Suprapubic skin (tissue), 4 donors: ENCODE measurements at regions not wholly inside any gene's neighbourhood (a gene's known extent, or its start where the extent isn't known, plus 50 kb on each side); places are given as distances from the start of the nearest gene placed in this dataset.

Experiments
- CTCF ChIP-seq, 2 donors: fragments of 200-600 bp in 1 of 2; fragments of 450-650 bp in 1 of 2; sonication (generic) in 1 of 2; IDR thresholded peaks; one replicate each; pipeline ENCODE4 v1.5.1; 2016 to 2019; ENCODE audit warnings: antibody characterized with exemption in 2 of 2, mild to moderate bottlenecking in 1 of 2, moderate library complexity in 1 of 2
- POLR2A ChIP-seq, 2 donors: fragments of 450-650 bp; IDR thresholded peaks; one replicate each; pipeline ENCODE4 v1.6.1; 2017; ENCODE audit warnings: antibody characterized with exemption in 2 of 2, mild to moderate bottlenecking in 2 of 2, moderate library complexity in 2 of 2
- POLR2AphosphoS5 ChIP-seq, 3 donors: sonication (generic); formaldehyde crosslinking; IDR thresholded peaks; one replicate each; pipeline ENCODE4 v1.6.1; 2017; ENCODE audit warnings: antibody characterized with exemption in 3 of 3

- TF ChIP-seq POLR2A (IDR thresholded peaks at IDR 0.05): no peak
- TF ChIP-seq CTCF (IDR thresholded peaks at IDR 0.05): no peak
- no peak for TF ChIP-seq POLR2AphosphoS5 (IDR thresholded peaks at IDR 0.05)
Observed at GRCh38 chr1:234729561-234730474, 119.8 kb upstream of the IRF2BP2 start.
